COLO668 (cell line): ENCODE measurements at regions not wholly inside any gene's neighbourhood (a gene's known extent, or its start where the extent isn't known, plus 50 kb on each side); places are given as distances from the start of the nearest gene placed in this dataset.
A peak's percentile ranks its signal among the peaks of the same experiment; 100 is the strongest.
"Not testable (repeated sequence)": the region's sequence is repeated elsewhere in the genome, so short reads cannot be mapped to it uniquely, and the experiment has no call there.

ENCODE experiments used
- DNase-seq: peaks from one replicate; lab custom pipeline; 2025; ENCODE audit not compliant: unreplicated experiment; lab: John Stamatoyannopoulos, UW

GRCh38 chr17:73835605-73836004 lies 191.4 kb upstream of the SDK2 start:
- DNase-seq, result no peak

GRCh38 chr17:73838815-73839214 lies 194.6 kb upstream of the SDK2 start:
- DNase-seq, result no peak

- no peak for DNase-seq
These were observed 196.6 kb upstream of the SDK2 start for GRCh38 chr17:73840829-73841228.

GRCh38 chr17:73841431-73842060 lies 197.3 kb upstream of the SDK2 start:
- DNase-seq, result peak; percentile 42

- no peak for DNase-seq
These were observed 203.7 kb upstream of the SDK2 start for GRCh38 chr17:73847952-73848351.

- DNase-seq, result no peak
These were observed 206.2 kb upstream of the SDK2 start for GRCh38 chr17:73850426-73850825.

- DNase-seq, result no peak
These were observed 206.8 kb upstream of the SDK2 start for GRCh38 chr17:73851091-73851490.

- DNase-seq, result no peak
These were observed 207.7 kb upstream of the SDK2 start for GRCh38 chr17:73851921-73852320.

GRCh38 chr17:73855720-73856333 lies 211.6 kb upstream of the SDK2 start:
- no peak for DNase-seq

- no peak for DNase-seq
These were observed 212.3 kb upstream of the SDK2 start for GRCh38 chr17:73856556-73856955.

- DNase-seq, result not testable (repeated sequence)
These were observed 215.3 kb upstream of the SDK2 start for GRCh38 chr17:73859439-73860008.

GRCh38 chr17:73861543-73861942 lies 217.3 kb upstream of the SDK2 start:
- no peak for DNase-seq

- DNase-seq, result no peak
These were observed 219.7 kb upstream of the SDK2 start for GRCh38 chr17:73863761-73864535.

GRCh38 chr17:73865831-73866230 lies 221.6 kb upstream of the SDK2 start:
- DNase-seq, result no peak

GRCh38 chr17:73867056-73867455 lies 222.8 kb upstream of the SDK2 start:
- DNase-seq, result no peak

- DNase-seq, result no peak
These were observed 225.8 kb upstream of the SDK2 start for GRCh38 chr17:73870068-73870467.

- DNase-seq, result no peak
These were observed 226.2 kb upstream of the SDK2 start for GRCh38 chr17:73870473-73870872.

GRCh38 chr17:73872816-73873215 lies 228.6 kb upstream of the SDK2 start:
- no peak for DNase-seq

- DNase-seq, result no peak
These were observed 229.9 kb upstream of the SDK2 start for GRCh38 chr17:73874008-73874720.

- no peak for DNase-seq
These were observed 231.1 kb upstream of the SDK2 start for GRCh38 chr17:73875346-73875745.

- DNase-seq, result no peak
These were observed 233.7 kb upstream of the SDK2 start for GRCh38 chr17:73877962-73878361.
